Tibial nerve (tissue), 4 donors: ENCODE measurements at regions not wholly inside any gene's neighbourhood (a gene's known extent, or its start where the extent isn't known, plus 50 kb on each side); places are given as distances from the start of the nearest gene placed in this dataset.

Source experiments
- DNase-seq, 2 donors: peaks; one replicate each; pipeline ENCODE4 v3.0.0-alpha.2; 2019; ENCODE audit warnings: low spot score in 2 of 2
- H3K27ac ChIP-seq, 4 donors: fragments of 200-600 bp; sonication (generic) in 3 of 4; one replicate each; pipeline ENCODE4 v1.5.1; 2017 to 2019; ENCODE audit warnings: mild to moderate bottlenecking in 1 of 4
- H3K27me3 ChIP-seq, 2 donors: fragments of 200-600 bp; sonication (generic) in 1 of 2; one replicate each; pipeline versions ENCODE4 v1.5.1 to v1.6.0; 2017 to 2019
- H3K36me3 ChIP-seq, 3 donors: fragments of 200-600 bp; sonication (generic); one replicate each; pipeline ENCODE4 v1.5.1; 2018 to 2019
- H3K4me1 ChIP-seq, 4 donors: fragments of 200-600 bp; sonication (generic) in 3 of 4; one replicate each; pipeline ENCODE4 v1.5.1; 2017 to 2019
- H3K4me3 ChIP-seq, 4 donors: fragments of 200-600 bp; sonication (generic) in 3 of 4; one replicate each; pipeline ENCODE4 v1.5.1; 2017 to 2019; ENCODE audit warnings: mild to moderate bottlenecking in 1 of 4, moderate library complexity in 1 of 4
- H3K9me3 ChIP-seq, 4 donors: fragments of 200-600 bp; sonication (generic) in 3 of 4; one replicate each; pipeline ENCODE4 v1.5.1; 2017 to 2019
- EP300 ChIP-seq, 2 donors: sonication (generic); formaldehyde crosslinking; IDR thresholded peaks; one replicate each; pipeline ENCODE4 v1.6.1; 2017; ENCODE audit warnings: antibody characterized with exemption in 2 of 2, mild to moderate bottlenecking in 1 of 2
- POLR2A ChIP-seq, 2 donors: fragments of 450-650 bp; IDR thresholded peaks; one replicate each; pipeline ENCODE4 v1.6.1; 2017; ENCODE audit warnings: antibody characterized with exemption in 2 of 2, mild to moderate bottlenecking in 2 of 2, moderate library complexity in 2 of 2
- WGBS, 2 donors: methylation state at CpG; one replicate each; pipeline ENCODE4 v1.1.5; 2018; 5-methylcytosine and 5-hydroxymethylcytosine counted together
- TF ChIP-seq, protein P1 (sequence below), 5 experiments: fragments of 200-600 bp in 3 of 5; fragments of 450-650 bp in 2 of 5; sonication (generic) in 3 of 5; IDR thresholded peaks; one replicate each; pipeline ENCODE4 v1.5.1; 2016 to 2019; ENCODE audit warnings: antibody characterized with exemption in 5 of 5, mild to moderate bottlenecking in 3 of 5, moderate library complexity in 2 of 5

DNA sequence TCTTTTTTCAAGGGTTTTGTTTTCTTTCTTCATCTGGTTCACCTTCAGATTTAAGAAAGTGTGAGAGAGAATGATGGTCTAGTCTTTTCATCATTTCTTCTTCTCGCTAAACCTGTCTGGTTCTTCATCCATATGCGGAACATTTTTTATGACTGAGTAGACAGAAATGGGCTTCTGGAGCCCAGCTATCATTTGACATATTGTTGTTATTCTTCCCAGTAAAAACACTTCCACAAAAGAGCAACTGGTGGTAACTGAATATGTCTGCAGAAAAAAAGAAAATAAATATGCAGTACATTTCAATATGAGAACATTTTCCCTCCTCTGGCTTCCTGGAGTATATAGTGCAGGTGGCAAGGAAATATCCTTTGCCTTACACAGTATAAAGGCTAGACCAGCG is 209.5 kb downstream of the JCAD start:
- H3K27ac ChIP-seq = peak overlapping the region in 2 of 4 donors; percentile 14 to 60
- H3K27me3 ChIP-seq = no peaks in the 10 kb centered on the region

DNA sequence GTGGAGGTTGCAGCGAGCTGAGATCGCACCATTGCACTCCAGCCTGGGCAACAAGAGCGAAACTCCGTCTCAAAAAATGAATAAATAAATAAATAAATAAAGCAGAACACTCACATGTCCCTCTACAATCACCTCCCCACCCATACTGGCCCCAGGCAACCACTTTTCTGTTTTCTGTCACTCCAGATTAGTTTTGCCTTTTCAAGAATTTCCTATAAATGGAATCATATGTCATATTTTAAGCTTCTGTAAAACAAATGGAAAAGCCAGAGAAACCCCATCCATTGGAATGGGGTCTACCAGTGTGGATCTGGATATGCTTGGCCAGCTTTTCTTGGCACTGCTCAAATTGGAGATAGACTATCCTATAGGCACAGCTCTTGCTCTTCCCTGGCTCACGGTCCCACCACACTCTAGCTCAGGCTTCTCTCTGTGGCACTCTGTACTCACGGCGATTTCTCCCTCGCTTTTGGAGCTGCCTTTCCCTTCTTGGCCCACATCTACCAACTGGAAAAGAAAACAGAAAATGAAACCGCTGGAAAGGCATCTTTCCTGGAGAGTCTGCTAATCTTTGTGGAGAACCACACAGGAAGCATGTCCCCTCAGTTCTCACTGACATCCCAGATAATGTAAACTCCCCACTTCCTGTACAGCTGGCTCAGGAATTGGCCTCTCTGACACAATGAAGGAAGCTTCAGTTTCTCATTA is 210.1 kb downstream of the JCAD start:
- 61 to 65% methylated on average over 9 of the region's 9 CpGs for WGBS, 2 donors
- Histone ChIP-seq H3K9me3 (peaks cover 0 to 5% (median 0%) of the 10 kb centered on the region in 4 donors), H3K27me3 (no peaks in the 10 kb centered on the region), H3K27ac (peak overlapping the region in 2 of 4 donors; percentile 14 to 60), H3K36me3 (no peaks in the 10 kb centered on the region), H3K4me1 (peaks cover 0 to 11% (median 0%) of the 10 kb centered on the region in 4 donors), H3K4me3 (no peak overlapping the region)
- no peak for DNase-seq
- TF ChIP-seq EP300 (IDR thresholded peaks at IDR 0.05) (no peak), POLR2A (IDR thresholded peaks at IDR 0.05) (no peak)
- TF ChIP-seq, protein P1, sequence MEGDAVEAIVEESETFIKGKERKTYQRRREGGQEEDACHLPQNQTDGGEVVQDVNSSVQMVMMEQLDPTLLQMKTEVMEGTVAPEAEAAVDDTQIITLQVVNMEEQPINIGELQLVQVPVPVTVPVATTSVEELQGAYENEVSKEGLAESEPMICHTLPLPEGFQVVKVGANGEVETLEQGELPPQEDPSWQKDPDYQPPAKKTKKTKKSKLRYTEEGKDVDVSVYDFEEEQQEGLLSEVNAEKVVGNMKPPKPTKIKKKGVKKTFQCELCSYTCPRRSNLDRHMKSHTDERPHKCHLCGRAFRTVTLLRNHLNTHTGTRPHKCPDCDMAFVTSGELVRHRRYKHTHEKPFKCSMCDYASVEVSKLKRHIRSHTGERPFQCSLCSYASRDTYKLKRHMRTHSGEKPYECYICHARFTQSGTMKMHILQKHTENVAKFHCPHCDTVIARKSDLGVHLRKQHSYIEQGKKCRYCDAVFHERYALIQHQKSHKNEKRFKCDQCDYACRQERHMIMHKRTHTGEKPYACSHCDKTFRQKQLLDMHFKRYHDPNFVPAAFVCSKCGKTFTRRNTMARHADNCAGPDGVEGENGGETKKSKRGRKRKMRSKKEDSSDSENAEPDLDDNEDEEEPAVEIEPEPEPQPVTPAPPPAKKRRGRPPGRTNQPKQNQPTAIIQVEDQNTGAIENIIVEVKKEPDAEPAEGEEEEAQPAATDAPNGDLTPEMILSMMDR (IDR thresholded peaks at IDR 0.05) = no peak

More for the DNA sequence above, 209.5 kb downstream of the JCAD start:
- no peak for DNase-seq
- H3K9me3 ChIP-seq = peaks cover 0 to 2% (median 0%) of the 10 kb centered on the region in 4 donors
- peaks cover 0 to 11% (median 0%) of the 10 kb centered on the region in 4 donors for H3K4me1 ChIP-seq
- H3K36me3 ChIP-seq = no peaks in the 10 kb centered on the region
- TF ChIP-seq EP300 (IDR thresholded peaks at IDR 0.05) = no peak
- no peak for TF ChIP-seq POLR2A (IDR thresholded peaks at IDR 0.05)
- TF ChIP-seq, protein P1 (IDR thresholded peaks at IDR 0.05) = no peak
- no peak overlapping the region for H3K4me3 ChIP-seq
- WGBS, 2 donors = 73 to 78% methylated on average over 3 of the region's 3 CpGs

DNA sequence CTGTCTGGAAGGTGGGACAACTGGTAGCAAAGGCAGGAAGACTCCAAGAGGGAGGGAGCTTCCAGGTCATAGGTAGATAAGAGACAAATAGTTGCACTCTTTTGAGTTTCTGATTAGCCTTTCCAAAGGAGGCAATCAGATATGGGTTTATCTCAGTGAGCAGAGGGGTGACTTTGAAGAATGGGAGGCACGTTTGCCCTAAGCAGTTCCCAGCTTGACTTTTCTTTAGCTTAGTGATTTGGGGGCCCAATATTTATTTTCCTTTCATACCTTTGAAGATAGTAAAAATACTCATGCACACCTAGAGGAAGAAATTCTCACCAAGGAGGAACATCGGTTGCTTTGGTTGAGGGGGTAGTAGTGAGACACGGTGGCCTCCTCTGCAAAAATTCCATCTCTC is 212.1 kb upstream of the SVIL start:
- no peak overlapping the region for H3K27ac ChIP-seq
- DNase-seq = no peak
- peaks cover 0 to 11% (median 0%) of the 10 kb centered on the region in 4 donors for H3K4me1 ChIP-seq
- H3K9me3 ChIP-seq = peaks cover 0 to 5% (median 0%) of the 10 kb centered on the region in 4 donors
- TF ChIP-seq, protein P1 (IDR thresholded peaks at IDR 0.05) = no peak
- TF ChIP-seq POLR2A (IDR thresholded peaks at IDR 0.05) (no peak), EP300 (IDR thresholded peaks at IDR 0.05) (no peak)
- H3K36me3 ChIP-seq = no peaks in the 10 kb centered on the region
- WGBS, 2 donors = 93 to 94% methylated on average over 3 of the region's 3 CpGs
- no peaks in the 10 kb centered on the region for H3K27me3 ChIP-seq
- H3K4me3 ChIP-seq = no peak overlapping the region

DNA sequence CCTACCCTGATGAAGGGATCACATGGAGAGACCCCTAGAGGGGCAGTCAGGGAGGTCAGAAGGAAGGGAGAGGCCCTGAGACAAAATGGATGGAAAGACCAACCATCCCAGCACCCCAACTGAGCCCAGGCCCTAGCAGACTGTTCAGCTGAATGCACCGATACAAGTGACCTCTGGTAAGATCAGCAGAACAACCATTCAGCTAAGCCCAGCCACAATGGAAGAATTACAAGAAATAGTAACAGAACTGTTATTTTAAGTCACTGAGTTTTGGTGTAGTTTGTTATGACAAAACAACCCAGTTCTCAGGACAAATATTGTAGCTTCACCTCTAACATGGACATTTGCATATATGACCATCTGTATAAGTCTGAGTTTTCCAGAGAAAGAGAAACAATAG is 210.4 kb upstream of the SVIL start:
- H3K27ac ChIP-seq = no peak overlapping the region
- H3K4me1 ChIP-seq = peaks cover 0 to 11% (median 0%) of the 10 kb centered on the region in 4 donors
- DNase-seq = no peak
- no peak overlapping the region for H3K4me3 ChIP-seq
- no peaks in the 10 kb centered on the region for H3K27me3 ChIP-seq
- no peak for TF ChIP-seq POLR2A (IDR thresholded peaks at IDR 0.05)
- peaks cover 0 to 5% (median 0%) of the 10 kb centered on the region in 4 donors for H3K9me3 ChIP-seq
- H3K36me3 ChIP-seq = no peaks in the 10 kb centered on the region
- WGBS, 2 donors = 95 to 100% methylated on average over 1 of the region's 1 CpG

DNA sequence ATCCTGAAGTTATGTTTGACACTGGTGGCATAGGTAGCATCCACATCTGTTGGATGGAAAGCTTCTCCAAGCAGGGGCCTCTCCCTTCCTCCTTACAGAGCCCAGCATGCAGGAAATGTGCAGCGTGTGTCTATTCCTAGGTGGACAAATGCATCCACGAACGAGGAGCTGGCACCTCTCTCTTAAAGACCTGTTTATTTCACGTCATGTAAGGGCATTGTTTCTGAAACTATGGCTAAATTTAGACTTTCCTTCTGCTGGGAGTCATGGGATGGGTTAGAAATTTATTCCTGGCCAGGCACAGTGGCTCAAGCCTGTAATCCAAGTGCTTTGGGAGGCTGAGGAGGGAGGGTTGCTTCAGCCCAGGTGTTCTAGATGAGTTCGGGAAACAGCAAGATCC is 208.4 kb upstream of the SVIL start:
- H3K4me3 ChIP-seq = no peak overlapping the region
- no peaks in the 10 kb centered on the region for H3K36me3 ChIP-seq
- peaks cover 0 to 5% (median 0%) of the 10 kb centered on the region in 4 donors for H3K9me3 ChIP-seq
- WGBS, 2 donors = 80 to 82% methylated on average over 5 of the region's 5 CpGs
- no peaks in the 10 kb centered on the region for H3K27me3 ChIP-seq
- H3K27ac ChIP-seq = no peak overlapping the region
- TF ChIP-seq, protein P1 (IDR thresholded peaks at IDR 0.05) = no peak
- TF ChIP-seq POLR2A (IDR thresholded peaks at IDR 0.05) (no peak), EP300 (IDR thresholded peaks at IDR 0.05) (no peak)
- no peaks in the 10 kb centered on the region for H3K4me1 ChIP-seq
- DNase-seq = no peak
